Muscle layer of colon (tissue), 2 donors: ENCODE measurements at regions not wholly inside any gene's neighbourhood (a gene's known extent, or its start where the extent isn't known, plus 50 kb on each side); places are given as distances from the start of the nearest gene placed in this dataset.

Source experiments
- H3K27ac ChIP-seq: one replicate; pipeline ENCODE4 v1.7.0; 2013; ENCODE audit warnings: low read depth, mild to moderate bottlenecking, low read length, moderate library complexity
- H3K27me3 ChIP-seq, 2 donors: one replicate each; pipeline ENCODE4 v1.7.0; 2013; ENCODE audit warnings: low read length in 2 of 2, mild to moderate bottlenecking in 2 of 2; ENCODE audit not compliant: insufficient read depth in 2 of 2, control insufficient read depth in 1 of 2
- H3K36me3 ChIP-seq: one replicate; pipeline ENCODE4 v1.7.0; 2013; ENCODE audit warnings: mild to moderate bottlenecking, low read length; ENCODE audit not compliant: insufficient read depth
- H3K4me1 ChIP-seq: one replicate; pipeline ENCODE4 v1.7.0; 2013; ENCODE audit warnings: mild to moderate bottlenecking, low read length; ENCODE audit not compliant: insufficient read depth
- H3K4me3 ChIP-seq, 2 donors: one replicate each; pipeline ENCODE4 v1.7.0; 2013; ENCODE audit warnings: low read length in 2 of 2, low read depth in 1 of 2, mild to moderate bottlenecking in 1 of 2, moderate library complexity in 1 of 2
- H3K9ac ChIP-seq: one replicate; pipeline ENCODE4 v1.7.0; 2013; ENCODE audit warnings: low read length
- H3K9me3 ChIP-seq: one replicate; pipeline ENCODE4 v1.7.0; 2013; ENCODE audit warnings: mild to moderate bottlenecking, low read length
- donor health status: abdominal sarcoma.
- donor health status: Adenocarcinoma of cecum.

GRCh38 chr7:25665374-25665773 is 437.1 kb upstream of the NPVF start:
- Histone ChIP-seq H3K36me3 (no peaks in the 10 kb centered on the region), H3K27me3 (no peaks in the 10 kb centered on the region), H3K27ac (peak overlapping the region; percentile 78), H3K9me3 (no peaks in the 10 kb centered on the region), H3K4me1 (peaks cover 63% of the 10 kb centered on the region), H3K4me3 (no peak overlapping the region), H3K9ac (no peak overlapping the region)

- Histone ChIP-seq H3K9me3 (no peaks in the 10 kb centered on the region), H3K36me3 (no peaks in the 10 kb centered on the region), H3K4me1 (peaks cover 63% of the 10 kb centered on the region), H3K27me3 (no peaks in the 10 kb centered on the region), H3K9ac (no peak overlapping the region), H3K4me3 (no peak overlapping the region), H3K27ac (peak overlapping the region; percentile 78)
Measured at GRCh38 chr7:25665903-25666670, 437.8 kb upstream of the NPVF start.

DNA sequence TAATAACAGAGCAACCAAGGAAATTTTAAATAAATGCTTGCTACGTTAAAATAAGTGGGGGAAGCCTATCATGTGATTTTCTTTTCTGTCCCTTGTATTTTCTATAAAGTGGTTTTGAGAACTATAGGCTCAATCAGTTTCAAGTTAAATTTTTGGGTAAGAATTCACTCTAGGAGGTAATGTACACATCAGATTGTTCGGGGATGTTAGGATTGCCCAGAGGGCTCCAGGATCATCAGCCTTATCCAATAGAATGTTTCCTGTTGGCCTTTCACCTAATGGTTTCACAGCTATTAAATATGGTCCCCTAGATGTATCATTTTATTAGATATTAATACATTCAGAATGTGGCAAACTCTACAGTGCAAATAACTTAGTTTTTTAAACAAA is 438.4 kb upstream of the NPVF start:
- H3K9me3 ChIP-seq: no peaks in the 10 kb centered on the region
- H3K27ac ChIP-seq: peak overlapping the region; percentile 78
- H3K36me3 ChIP-seq: no peaks in the 10 kb centered on the region
- H3K9ac ChIP-seq: no peak overlapping the region
- no peak overlapping the region for H3K4me3 ChIP-seq
- no peaks in the 10 kb centered on the region for H3K27me3 ChIP-seq
- H3K4me1 ChIP-seq: peaks cover 66% of the 10 kb centered on the region

- Histone ChIP-seq H3K27ac (peak overlapping the region; percentile 50), H3K36me3 (no peaks in the 10 kb centered on the region), H3K4me3 (no peak overlapping the region), H3K9me3 (no peaks in the 10 kb centered on the region), H3K4me1 (peaks cover 43% of the 10 kb centered on the region), H3K9ac (no peak overlapping the region), H3K27me3 (no peaks in the 10 kb centered on the region)
Measured at GRCh38 chr7:25669281-25669781, 441.0 kb upstream of the NPVF start.

- H3K27me3 ChIP-seq: no peaks in the 10 kb centered on the region
- peak overlapping the region; percentile 50 for H3K27ac ChIP-seq
- no peaks in the 10 kb centered on the region for H3K36me3 ChIP-seq
- peaks cover 35% of the 10 kb centered on the region for H3K4me1 ChIP-seq
- H3K9me3 ChIP-seq: no peaks in the 10 kb centered on the region
- no peak overlapping the region for H3K9ac ChIP-seq
- H3K4me3 ChIP-seq: no peak overlapping the region
Measured at GRCh38 chr7:25669961-25670841, 441.9 kb upstream of the NPVF start.

- no peaks in the 10 kb centered on the region for H3K27me3 ChIP-seq
- no peaks in the 10 kb centered on the region for H3K36me3 ChIP-seq
- no peak overlapping the region for H3K9ac ChIP-seq
- H3K9me3 ChIP-seq: no peaks in the 10 kb centered on the region
- no peak overlapping the region for H3K27ac ChIP-seq
- H3K4me3 ChIP-seq: no peak overlapping the region
- H3K4me1 ChIP-seq: peaks cover 26% of the 10 kb centered on the region
Measured at GRCh38 chr7:25671111-25671510, 442.8 kb upstream of the NPVF start.

- no peaks in the 10 kb centered on the region for H3K36me3 ChIP-seq
- H3K4me3 ChIP-seq: no peak overlapping the region
- H3K4me1 ChIP-seq: peaks cover 23% of the 10 kb centered on the region
- H3K9ac ChIP-seq: no peak overlapping the region
- no peaks in the 10 kb centered on the region for H3K9me3 ChIP-seq
- no peaks in the 10 kb centered on the region for H3K27me3 ChIP-seq
- H3K27ac ChIP-seq: no peak overlapping the region
Measured at GRCh38 chr7:25672496-25672895, 444.2 kb upstream of the NPVF start.

GRCh38 chr7:25675789-25676474 is 447.6 kb upstream of the NPVF start:
- no peaks in the 10 kb centered on the region for H3K9me3 ChIP-seq
- no peak overlapping the region for H3K9ac ChIP-seq
- no peak overlapping the region for H3K27ac ChIP-seq
- H3K4me3 ChIP-seq: no peak overlapping the region
- peaks cover 7% of the 10 kb centered on the region for H3K4me1 ChIP-seq
- no peaks in the 10 kb centered on the region for H3K36me3 ChIP-seq
- H3K27me3 ChIP-seq: no peaks in the 10 kb centered on the region

DNA sequence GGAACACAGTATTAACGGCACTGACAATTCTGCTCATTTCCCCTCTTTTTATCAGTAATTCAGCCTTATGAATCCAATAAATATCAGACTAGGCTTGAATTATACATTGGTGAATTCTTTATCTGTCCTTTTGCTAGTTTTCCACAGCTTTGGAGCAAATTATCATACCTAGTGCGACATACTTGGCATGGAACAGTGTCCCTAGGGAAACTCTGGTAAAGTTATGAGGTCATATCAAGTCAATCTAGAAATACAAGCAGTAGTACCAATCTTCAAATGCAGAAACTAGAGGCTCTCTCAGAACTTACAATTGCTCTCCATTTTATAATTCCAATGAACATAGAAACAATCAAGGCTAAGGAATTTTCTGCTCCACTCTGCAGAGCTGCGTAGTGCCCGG is 449.3 kb upstream of the NPVF start:
- no peaks in the 10 kb centered on the region for H3K36me3 ChIP-seq
- no peaks in the 10 kb centered on the region for H3K4me1 ChIP-seq
- no peaks in the 10 kb centered on the region for H3K27me3 ChIP-seq
- no peak overlapping the region for H3K27ac ChIP-seq
- no peak overlapping the region for H3K4me3 ChIP-seq
- H3K9ac ChIP-seq: no peak overlapping the region
- no peaks in the 10 kb centered on the region for H3K9me3 ChIP-seq

DNA sequence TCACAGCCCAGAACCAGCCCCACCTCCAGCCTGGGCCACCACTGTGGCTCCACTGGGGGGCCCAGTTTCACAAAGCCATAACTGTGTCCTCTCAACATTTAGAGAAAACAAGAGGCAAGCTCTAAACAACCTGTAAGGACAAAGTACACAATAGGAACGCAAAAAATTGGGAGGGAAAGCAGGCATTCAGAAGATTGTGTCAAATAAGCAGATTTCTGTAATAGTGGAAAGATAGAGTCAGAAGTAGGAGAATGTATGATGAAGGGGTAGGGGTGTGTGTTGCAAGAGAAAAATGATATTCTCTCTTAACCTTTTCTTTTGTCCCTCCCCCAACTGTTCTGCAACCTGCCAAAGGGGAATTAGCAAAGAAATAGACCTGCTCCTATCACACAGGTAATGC is 449.9 kb upstream of the NPVF start:
- no peaks in the 10 kb centered on the region for H3K27me3 ChIP-seq
- H3K4me3 ChIP-seq: no peak overlapping the region
- no peak overlapping the region for H3K27ac ChIP-seq
- H3K4me1 ChIP-seq: no peaks in the 10 kb centered on the region
- no peaks in the 10 kb centered on the region for H3K9me3 ChIP-seq
- H3K9ac ChIP-seq: no peak overlapping the region
- no peaks in the 10 kb centered on the region for H3K36me3 ChIP-seq

- Histone ChIP-seq H3K9ac (no peak overlapping the region), H3K27me3 (no peaks in the 10 kb centered on the region), H3K4me3 (no peak overlapping the region), H3K27ac (no peak overlapping the region), H3K4me1 (no peaks in the 10 kb centered on the region), H3K9me3 (no peaks in the 10 kb centered on the region), H3K36me3 (no peaks in the 10 kb centered on the region)
Measured at GRCh38 chr7:25680636-25681035, 452.4 kb upstream of the NPVF start.
